HS-27A (cell line): ENCODE measurements at regions not wholly inside any gene's neighbourhood (a gene's known extent, or its start where the extent isn't known, plus 50 kb on each side); places are given as distances from the start of the nearest gene placed in this dataset.

Experiments
- DNase-seq: peaks from one replicate; pipeline ENCODE4 v3.0.0-alpha.2; 2012; ENCODE audit warnings: low read depth, missing footprints

GRCh38 chr5:39891376-39891775 is 466.6 kb upstream of the DAB2 start:
- no peak for DNase-seq

GRCh38 chr5:39880985-39881384 is 456.2 kb upstream of the DAB2 start:
- no peak for DNase-seq

GRCh38 chr5:39877479-39877878 is 452.7 kb upstream of the DAB2 start:
- DNase-seq, result no peak

GRCh38 chr5:39876146-39876545 is 451.4 kb upstream of the DAB2 start:
- DNase-seq, result no peak

GRCh38 chr5:39870137-39870536 is 445.4 kb upstream of the DAB2 start:
- no peak for DNase-seq

- DNase-seq, result no peak
Observed at GRCh38 chr5:39869396-39869795, 444.6 kb upstream of the DAB2 start.

GRCh38 chr5:39867923-39868322 is 443.1 kb upstream of the DAB2 start:
- DNase-seq, result no peak

- DNase-seq, result no peak
Observed at GRCh38 chr5:39863926-39864552, 439.3 kb upstream of the DAB2 start.

GRCh38 chr5:39857041-39857440 is 432.3 kb upstream of the DAB2 start:
- DNase-seq, result no peak

GRCh38 chr5:39854771-39855410 is 430.1 kb upstream of the DAB2 start:
- no peak for DNase-seq

- DNase-seq, result no peak
Observed at GRCh38 chr5:39850291-39850690, 425.5 kb upstream of the DAB2 start.

- no peak for DNase-seq
Observed at GRCh38 chr5:39846144-39846543, 421.4 kb upstream of the DAB2 start.

GRCh38 chr5:39843767-39844166 is 419.0 kb upstream of the DAB2 start:
- DNase-seq, result no peak

- no peak for DNase-seq
Observed at GRCh38 chr5:39835371-39835770, 410.6 kb upstream of the DAB2 start.

- no peak for DNase-seq
Observed at GRCh38 chr5:39829441-39829840, 404.7 kb upstream of the DAB2 start.

- no peak for DNase-seq
Observed at GRCh38 chr5:39826051-39826450, 401.3 kb upstream of the DAB2 start.

GRCh38 chr5:39825301-39825700 is 400.5 kb upstream of the DAB2 start:
- no peak for DNase-seq

GRCh38 chr5:39822020-39822419 is 397.2 kb upstream of the DAB2 start:
- DNase-seq, result peak; percentile 7

- no peak for DNase-seq
Observed at GRCh38 chr5:39816866-39817265, 392.1 kb upstream of the DAB2 start.

GRCh38 chr5:39816156-39816845 is 391.5 kb upstream of the DAB2 start:
- DNase-seq, result no peak

GRCh38 chr5:39815711-39816110 is 390.9 kb upstream of the DAB2 start:
- DNase-seq, result no peak

GRCh38 chr5:39811381-39811780 is 386.6 kb upstream of the DAB2 start:
- DNase-seq, result no peak

GRCh38 chr5:39808656-39809055 is 383.9 kb upstream of the DAB2 start:
- no peak for DNase-seq

GRCh38 chr5:39801306-39801705 is 376.5 kb upstream of the DAB2 start:
- DNase-seq, result no peak
